Fibroblast of mammary gland (primary cell): ENCODE measurements at regions not wholly inside any gene's neighbourhood (a gene's known extent, or its start where the extent isn't known, plus 50 kb on each side); places are given as distances from the start of the nearest gene placed in this dataset.
A peak's percentile ranks its signal among the peaks of the same experiment; 100 is the strongest.

Experiments used
- DNase-seq: peaks from one replicate; pipeline ENCODE4 v3.0.0-alpha.2; 2010; ENCODE audit warnings: low read depth
- H3K4me3 ChIP-seq: 2 replicates; pipeline ENCODE4 v1.5.1; 2011; ENCODE audit warnings: low read depth, mild to moderate bottlenecking, low read length, moderate library complexity; ENCODE audit not compliant: control insufficient read depth
- CTCF ChIP-seq: conservative IDR thresholded peaks from 2 replicates; pipeline ENCODE4 v1.5.1; 2011; ENCODE audit warnings: low read depth, low read length, inconsistent platforms; ENCODE audit not compliant: control insufficient read depth, insufficient read depth

- no peak for DNase-seq
- no peak for TF ChIP-seq CTCF
- no peak overlapping the region for H3K4me3 ChIP-seq
Measured at GRCh38 chr13:85095418-85096272, 703.6 kb downstream of the SLITRK6 start.

GRCh38 chr13:85093808-85094207, 705.4 kb downstream of the SLITRK6 start:
- no peak for TF ChIP-seq CTCF
- no peak overlapping the region for H3K4me3 ChIP-seq
- peak; percentile 6 for DNase-seq

- TF ChIP-seq CTCF: no peak
- DNase-seq: no peak
- H3K4me3 ChIP-seq: no peak overlapping the region
Measured at GRCh38 chr13:85091631-85092234, 707.5 kb downstream of the SLITRK6 start.

GRCh38 chr13:85089186-85089585, 710.0 kb downstream of the SLITRK6 start:
- DNase-seq: no peak
- no peak overlapping the region for H3K4me3 ChIP-seq
- no peak for TF ChIP-seq CTCF

DNA sequence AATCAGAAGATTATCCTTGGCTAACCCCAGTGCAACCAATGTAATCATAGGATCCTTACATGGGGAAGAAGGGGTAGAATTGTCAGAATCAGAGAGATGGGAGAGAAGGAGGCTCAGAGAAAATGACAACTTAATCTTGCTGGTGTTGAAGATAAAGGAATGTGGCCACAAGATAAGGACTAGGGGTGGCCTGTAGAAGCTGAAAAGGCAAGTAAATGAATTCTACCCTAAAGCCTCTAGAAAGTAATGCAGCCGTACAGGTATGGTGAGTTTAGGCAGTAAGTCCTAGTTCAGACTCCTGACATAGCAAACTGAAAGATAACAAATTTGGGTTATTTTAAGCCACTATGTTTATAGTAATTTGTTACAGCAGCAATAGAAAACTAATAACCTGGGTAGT, 718.5 kb downstream of the SLITRK6 start:
- DNase-seq: no peak
- no peak overlapping the region for H3K4me3 ChIP-seq
- no peak for TF ChIP-seq CTCF

DNA sequence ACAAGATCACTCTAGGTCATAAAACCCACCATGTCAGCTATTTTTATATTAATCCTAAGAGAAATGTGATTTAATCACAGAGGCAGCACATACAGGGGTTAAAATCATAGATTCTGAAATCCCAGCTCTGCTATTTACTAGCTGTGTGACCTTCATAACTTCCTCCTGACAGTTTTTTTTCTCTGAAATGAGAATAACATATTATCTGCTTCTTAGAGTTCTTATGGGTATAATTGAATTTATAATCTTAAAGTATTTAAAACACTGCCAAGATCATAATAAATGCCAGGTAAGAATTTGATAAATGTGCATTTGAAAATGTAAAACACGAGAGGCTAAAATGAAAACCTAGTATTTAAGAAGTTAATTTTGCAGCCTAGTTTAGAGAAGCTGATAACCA, 722.9 kb downstream of the SLITRK6 start:
- no peak for TF ChIP-seq CTCF
- no peak for DNase-seq
- H3K4me3 ChIP-seq: no peak overlapping the region
